AG04449 (cell line): ENCODE measurements at regions not wholly inside any gene's neighbourhood (a gene's known extent, or its start where the extent isn't known, plus 50 kb on each side); places are given as distances from the start of the nearest gene placed in this dataset.

Source experiments
- CTCF ChIA-PET: fragments of 350-600 bp; formaldehyde crosslinking; extraction: SDS; loops from one replicate; lab custom pipeline; 2021; ENCODE audit warnings: antibody characterized with exemption; lab: Yijun Ruan, JAX
- POLR2A ChIA-PET: fragments of 400-600, 350-600 bp; formaldehyde crosslinking; extraction: SDS; loops from one replicate; lab custom pipeline; 2020; ENCODE audit warnings: antibody characterized with exemption, inconsistent platforms; lab: Yijun Ruan, JAX
- DNase-seq: peaks from one replicate; pipeline ENCODE4 v3.0.0-alpha.2; 2010; ENCODE audit warnings: low read depth, low spot score
- H3K4me3 ChIP-seq: 2 replicates; pipeline ENCODE4 v1.5.1; 2011; ENCODE audit warnings: low read depth, mild to moderate bottlenecking, control low read depth, low read length
- TF ChIP-seq, protein P1 (sequence below): IDR thresholded peaks from one replicate; pipeline ENCODE4 v1.5.1; 2011; ENCODE audit warnings: mild to moderate bottlenecking, moderate library complexity, low read length, control low read depth, inconsistent platforms; ENCODE audit not compliant: insufficient read depth; ENCODE audit errors: missing control alignments

DNA sequence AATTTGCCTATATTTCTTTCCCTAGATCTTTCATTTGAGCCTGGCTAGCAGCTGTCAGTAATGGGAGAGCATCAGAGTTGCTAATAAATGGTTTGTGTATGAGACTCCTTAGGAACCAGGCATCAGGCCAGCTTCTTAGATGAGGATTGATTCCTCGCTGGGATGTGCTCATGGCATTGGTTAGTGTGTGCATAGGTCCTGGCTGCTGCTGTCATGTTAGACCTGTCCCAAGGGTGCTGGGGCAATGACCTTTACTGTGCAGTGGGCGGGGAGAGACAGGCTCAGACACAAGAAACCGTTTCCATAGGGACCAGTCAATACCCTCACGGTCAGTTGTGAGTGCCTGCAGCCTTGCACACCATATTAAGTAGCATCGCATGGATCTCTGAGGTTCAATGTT, 112.3 kb upstream of the NR3C1 start:
- POLR2A ChIA-PET: no interaction called here
- CTCF ChIA-PET: no interaction called here
- no peak for DNase-seq
- TF ChIP-seq, protein P1, sequence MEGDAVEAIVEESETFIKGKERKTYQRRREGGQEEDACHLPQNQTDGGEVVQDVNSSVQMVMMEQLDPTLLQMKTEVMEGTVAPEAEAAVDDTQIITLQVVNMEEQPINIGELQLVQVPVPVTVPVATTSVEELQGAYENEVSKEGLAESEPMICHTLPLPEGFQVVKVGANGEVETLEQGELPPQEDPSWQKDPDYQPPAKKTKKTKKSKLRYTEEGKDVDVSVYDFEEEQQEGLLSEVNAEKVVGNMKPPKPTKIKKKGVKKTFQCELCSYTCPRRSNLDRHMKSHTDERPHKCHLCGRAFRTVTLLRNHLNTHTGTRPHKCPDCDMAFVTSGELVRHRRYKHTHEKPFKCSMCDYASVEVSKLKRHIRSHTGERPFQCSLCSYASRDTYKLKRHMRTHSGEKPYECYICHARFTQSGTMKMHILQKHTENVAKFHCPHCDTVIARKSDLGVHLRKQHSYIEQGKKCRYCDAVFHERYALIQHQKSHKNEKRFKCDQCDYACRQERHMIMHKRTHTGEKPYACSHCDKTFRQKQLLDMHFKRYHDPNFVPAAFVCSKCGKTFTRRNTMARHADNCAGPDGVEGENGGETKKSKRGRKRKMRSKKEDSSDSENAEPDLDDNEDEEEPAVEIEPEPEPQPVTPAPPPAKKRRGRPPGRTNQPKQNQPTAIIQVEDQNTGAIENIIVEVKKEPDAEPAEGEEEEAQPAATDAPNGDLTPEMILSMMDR: no peak
- H3K4me3 ChIP-seq: no peak overlapping the region

DNA sequence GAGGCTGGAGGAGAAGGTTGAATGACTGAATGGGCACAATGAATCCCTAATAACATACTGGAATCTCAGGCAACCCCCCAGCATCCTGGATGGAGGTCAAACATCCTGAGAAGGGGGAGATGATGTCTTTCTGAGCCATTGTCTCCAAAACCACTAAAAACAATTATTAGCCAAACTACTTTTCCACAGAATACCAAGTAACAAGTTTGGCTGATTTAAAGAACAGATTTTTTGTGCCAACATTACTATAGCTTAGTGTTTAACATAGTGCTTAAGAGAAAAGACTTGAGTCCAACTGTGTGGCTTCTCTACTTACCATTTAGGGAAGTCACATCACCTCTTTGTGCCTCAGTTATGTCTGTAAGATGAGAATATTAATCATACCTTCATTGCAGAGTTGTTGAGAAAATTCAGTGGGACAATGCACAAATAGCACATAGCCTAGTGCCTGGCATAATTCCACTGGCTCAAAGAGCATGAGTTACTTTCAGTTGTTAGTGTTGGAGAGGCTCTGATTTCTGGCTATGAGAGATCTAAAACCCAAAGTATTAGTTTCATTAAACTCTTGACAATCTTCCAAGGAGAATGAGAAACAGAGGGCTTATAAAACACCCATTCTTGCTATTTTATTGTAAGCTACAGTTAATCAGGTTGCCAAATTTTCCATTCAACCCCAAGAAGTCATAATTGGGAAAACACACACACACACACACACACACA, 111.3 kb upstream of the NR3C1 start:
- CTCF ChIA-PET: interaction anchor here (1.3 to 1.7 kb wide), 2 partner anchors 9 to 22 kb away, joined by 4 read pairs; no protein-coding TSS in a partner anchor

DNA sequence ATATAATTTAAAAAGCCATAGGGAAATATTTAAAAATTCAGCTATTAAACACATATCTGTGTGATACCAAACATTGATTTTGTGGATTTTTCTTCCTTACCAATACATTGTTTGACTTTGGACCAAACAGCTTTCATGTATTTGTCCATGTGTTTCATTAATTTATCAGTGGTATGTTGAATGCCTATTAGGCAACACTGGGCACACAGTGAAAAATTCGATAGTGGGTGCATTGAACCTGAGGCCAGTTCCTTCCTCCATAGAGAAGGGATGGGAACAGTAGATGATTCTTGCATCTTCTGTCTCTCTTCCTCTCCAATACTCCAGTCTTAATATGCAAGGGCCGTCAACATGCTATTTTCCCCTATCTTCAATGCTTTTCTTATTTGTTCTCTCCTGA, 110.2 kb upstream of the NR3C1 start:
- H3K4me3 ChIP-seq: no peak overlapping the region
- ChIA-PET CTCF (interaction anchor here (1.3 to 1.7 kb wide), 3 partner anchors 10 to 109 kb away, joined by 3 to 4 read pairs (median 4); no protein-coding TSS in a partner anchor), POLR2A (no interaction called here)
- TF ChIP-seq, protein P1: no peak
- DNase-seq: no peak

More for the DNA sequence above, 111.3 kb upstream of the NR3C1 start:
- POLR2A ChIA-PET: no interaction called here
- no peak overlapping the region for H3K4me3 ChIP-seq
- TF ChIP-seq, protein P1: no peak
- no peak for DNase-seq

DNA sequence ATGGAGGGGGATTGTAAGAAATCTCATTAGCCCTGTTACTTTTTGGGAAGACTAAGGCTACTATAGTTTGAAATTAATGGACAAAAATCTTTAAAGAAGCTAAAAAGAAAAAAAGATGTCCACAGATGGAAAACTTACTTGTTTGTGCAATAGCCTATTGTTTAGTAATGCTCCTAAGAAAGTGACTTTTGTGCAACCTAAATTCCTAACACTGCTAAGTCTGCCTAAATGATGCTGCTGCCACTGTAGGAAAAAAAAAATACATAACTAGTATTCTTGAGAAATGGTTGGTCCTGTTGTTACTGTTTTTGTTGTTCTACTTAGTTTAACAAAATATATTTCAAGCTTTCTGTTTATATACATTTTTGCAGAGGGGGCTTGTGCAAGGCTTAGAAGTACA, 108.2 kb upstream of the NR3C1 start:
- TF ChIP-seq, protein P1: no peak
- H3K4me3 ChIP-seq: no peak overlapping the region
- CTCF ChIA-PET: interaction anchor here (1.9 kb wide), 1 partner anchor 15 kb away, joined by 4 read pairs; no protein-coding TSS in a partner anchor
- DNase-seq: no peak
- POLR2A ChIA-PET: no interaction called here

DNA sequence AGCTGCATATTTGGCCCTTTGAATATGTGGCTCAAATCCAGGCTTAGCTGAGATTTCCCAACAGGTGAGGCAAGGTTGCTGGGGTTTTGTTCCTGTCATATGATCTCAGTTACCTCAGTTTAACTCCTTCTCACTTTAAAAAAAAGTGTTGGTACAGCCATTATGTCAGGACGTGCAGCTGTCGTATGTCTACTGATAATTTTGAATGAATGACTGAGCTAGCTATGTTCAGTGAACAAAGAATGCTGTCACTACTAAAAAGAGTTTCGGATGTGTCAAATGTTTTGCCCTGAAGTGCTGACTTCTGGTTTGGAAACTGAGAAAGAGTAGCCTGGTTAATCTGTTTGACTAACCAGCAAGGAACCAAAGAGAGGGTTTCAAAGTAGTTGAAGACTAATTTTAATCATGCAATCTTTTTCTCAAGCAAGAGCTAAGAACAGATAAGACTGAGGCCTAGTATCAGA, 106.3 kb upstream of the NR3C1 start:
- ChIA-PET CTCF (interaction anchor here (1.0 to 1.7 kb wide), 2 partner anchors 12 to 315 kb away, joined by 3 to 5 read pairs; no protein-coding TSS in a partner anchor), POLR2A (no interaction called here)
- DNase-seq: no peak
- H3K4me3 ChIP-seq: no peak overlapping the region
- TF ChIP-seq, protein P1: no peak

DNA sequence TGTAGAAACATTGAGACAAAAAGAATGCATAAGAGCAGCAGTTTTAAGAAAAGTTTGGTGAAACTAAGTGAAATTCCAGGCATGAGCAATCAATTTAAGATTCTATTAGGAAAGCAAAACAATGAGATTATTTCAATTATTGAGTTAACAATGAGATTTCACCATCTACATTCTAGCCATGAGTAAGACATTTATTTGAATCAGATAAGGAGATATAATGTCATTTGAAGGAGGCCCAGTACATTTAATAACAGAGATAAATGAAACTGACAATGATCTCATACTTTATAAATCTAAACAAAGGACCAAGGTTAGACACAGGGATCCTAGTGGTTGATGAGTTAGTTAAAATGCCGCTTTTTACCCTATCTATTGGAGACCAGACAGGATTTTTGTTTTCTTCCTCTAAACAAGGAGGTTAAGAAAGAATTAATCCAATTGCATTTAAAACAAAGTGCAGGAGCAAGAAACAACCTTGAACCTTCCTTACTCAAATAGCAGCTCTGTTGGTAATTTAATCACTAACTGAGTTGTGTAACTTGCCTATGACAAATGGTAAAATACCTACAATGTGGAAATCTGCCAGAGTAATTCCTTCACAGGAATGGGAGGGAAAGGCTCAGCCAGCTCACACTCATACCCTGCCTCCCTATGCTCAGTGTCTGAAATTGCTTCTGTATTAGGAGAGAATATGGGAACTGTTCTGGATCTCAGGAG, 103.5 kb upstream of the NR3C1 start:
- POLR2A ChIA-PET: no interaction called here

More for the DNA sequence above, 103.5 kb upstream of the NR3C1 start:
- DNase-seq: peak; percentile 80
- CTCF ChIA-PET: interaction anchor here (0.9 kb wide), 1 partner anchor 29 kb away, joined by 3 read pairs; no protein-coding TSS in a partner anchor
- TF ChIP-seq, protein P1: no peak
- H3K4me3 ChIP-seq: no peak overlapping the region
